OCI-LY3 (cell line): ENCODE measurements at regions not wholly inside any gene's neighbourhood (a gene's known extent, or its start where the extent isn't known, plus 50 kb on each side); places are given as distances from the start of the nearest gene placed in this dataset.

Source experiments
- H2AFZ ChIP-seq: fragments of 200-600, 300-600 bp; shearing (Covaris generic); 2 replicates; pipeline ENCODE4 v1.6.0; 2014; ENCODE audit warnings: antibody characterized with exemption, low read depth, low read length
- H3K27ac ChIP-seq: fragments of 200-600, 300-600 bp; sonication (generic); 2 replicates; pipeline ENCODE4 v1.5.1; 2014; ENCODE audit warnings: mild to moderate bottlenecking, low read length, moderate library complexity, mixed read lengths
- H3K27me3 ChIP-seq: fragments of 200-600, 300-600 bp; sonication (generic); 2 replicates; pipeline ENCODE4 v1.6.1; 2014; ENCODE audit warnings: low read depth, low read length, mixed read lengths
- H3K36me3 ChIP-seq: fragments of 200-600, 300-600 bp; sonication (generic); replicated peaks from 2 replicates; pipeline ENCODE3; 2014; ENCODE audit warnings: low read depth, low read length, mixed read lengths
- H3K4me1 ChIP-seq: fragments of 300-600, 200-600 bp; sonication (generic); 2 replicates; pipeline ENCODE4 v1.6.1; 2014; ENCODE audit warnings: low read length, mixed read lengths
- H3K4me2 ChIP-seq: fragments of 200-600, 300-600 bp; sonication (generic); 2 replicates; pipeline ENCODE4 v1.6.1; 2014; ENCODE audit warnings: low read length, mixed read lengths
- H3K4me3 ChIP-seq: fragments of 300-600, 200-600 bp; sonication (generic); 2 replicates; pipeline ENCODE4 v1.5.1; 2014; ENCODE audit warnings: antibody characterized with exemption, mild to moderate bottlenecking, low read length, moderate library complexity
- H3K79me2 ChIP-seq: fragments of 300-600, 200-600 bp; shearing (Covaris generic); 2 replicates; pipeline ENCODE4 v1.6.1; 2014; ENCODE audit warnings: mild to moderate bottlenecking, low read length, mixed read lengths
- H3K9ac ChIP-seq: fragments of 300-600, 200-600 bp; shearing (Covaris generic); 2 replicates; pipeline ENCODE4 v1.6.0; 2014; ENCODE audit warnings: mild to moderate bottlenecking, low read length, moderate library complexity
- H3K9me3 ChIP-seq: fragments of 200-600, 300-600 bp; shearing (Covaris generic); 2 replicates; pipeline ENCODE4 v1.6.1; 2014; ENCODE audit warnings: low read length, mixed read lengths; ENCODE audit not compliant: insufficient read depth
- H4K20me1 ChIP-seq: fragments of 200-600, 300-600 bp; sonication (generic); 2 replicates; pipeline ENCODE4 v1.6.1; 2016; ENCODE audit warnings: low read length, mixed read lengths; ENCODE audit not compliant: insufficient read depth
- CTCF ChIP-seq: fragments of 200-600, 300-600 bp; sonication (generic); IDR thresholded peaks from 2 replicates; pipeline ENCODE4 v1.5.1; 2014; ENCODE audit warnings: antibody characterized with exemption, low read length, low read depth
- EZH2phosphoT487 ChIP-seq: fragments of 200-600 bp; shearing (Covaris generic); IDR thresholded peaks from 2 replicates; pipeline ENCODE4 v1.6.1; 2018; ENCODE audit warnings: antibody characterized with exemption, mixed run types, low read depth

- H3K27ac ChIP-seq: no peak overlapping the region
- no peak for TF ChIP-seq CTCF
- TF ChIP-seq EZH2phosphoT487: no peak
- no peaks in the 10 kb centered on the region; the same call in 1 of the 2 replicates for H3K9me3 ChIP-seq
- no peak overlapping the region for H3K4me3 ChIP-seq
- no peaks in the 10 kb centered on the region for H3K36me3 ChIP-seq
- H2AFZ ChIP-seq: no peak overlapping the region
- H3K4me2 ChIP-seq: no peak overlapping the region
- H3K27me3 ChIP-seq: no peaks in the 10 kb centered on the region
- no peak overlapping the region for H3K9ac ChIP-seq
- H3K79me2 ChIP-seq: no peaks in the 10 kb centered on the region
- H3K4me1 ChIP-seq: no peaks in the 10 kb centered on the region
- no peaks in the 10 kb centered on the region for H4K20me1 ChIP-seq
Measured at GRCh38 chr13:111611651-111612050, 291.2 kb downstream of the TEX29 start.

- no peak overlapping the region for H3K27ac ChIP-seq
- no peak overlapping the region for H2AFZ ChIP-seq
- H3K27me3 ChIP-seq: no peaks in the 10 kb centered on the region
- TF ChIP-seq EZH2phosphoT487 (no peak), CTCF (no peak)
- H3K4me2 ChIP-seq: no peak overlapping the region
- no peaks in the 10 kb centered on the region for H3K36me3 ChIP-seq
- no peaks in the 10 kb centered on the region for H3K4me1 ChIP-seq
- H3K9ac ChIP-seq: no peak overlapping the region
- no peaks in the 10 kb centered on the region for H3K79me2 ChIP-seq
- H3K9me3 ChIP-seq: no peaks in the 10 kb centered on the region; the same call in 1 of the 2 replicates
- no peak overlapping the region for H3K4me3 ChIP-seq
- H4K20me1 ChIP-seq: no peaks in the 10 kb centered on the region
Measured at GRCh38 chr13:111612886-111613285, 292.4 kb downstream of the TEX29 start.

- no peaks in the 10 kb centered on the region for H3K9me3 ChIP-seq
- no peak overlapping the region for H2AFZ ChIP-seq
- no peak overlapping the region for H3K4me3 ChIP-seq
- H3K27ac ChIP-seq: no peak overlapping the region
- TF ChIP-seq EZH2phosphoT487 (no peak), CTCF (no peak)
- no peaks in the 10 kb centered on the region for H3K79me2 ChIP-seq
- no peaks in the 10 kb centered on the region for H4K20me1 ChIP-seq
- no peaks in the 10 kb centered on the region for H3K27me3 ChIP-seq
- no peak overlapping the region for H3K9ac ChIP-seq
- H3K4me1 ChIP-seq: no peaks in the 10 kb centered on the region
- no peak overlapping the region for H3K4me2 ChIP-seq
- no peaks in the 10 kb centered on the region for H3K36me3 ChIP-seq
Measured at GRCh38 chr13:111614009-111614408, 293.6 kb downstream of the TEX29 start.

- H3K9ac ChIP-seq: no peak overlapping the region
- no peak overlapping the region for H2AFZ ChIP-seq
- H4K20me1 ChIP-seq: no peaks in the 10 kb centered on the region
- no peaks in the 10 kb centered on the region for H3K27me3 ChIP-seq
- no peaks in the 10 kb centered on the region for H3K36me3 ChIP-seq
- H3K9me3 ChIP-seq: no peaks in the 10 kb centered on the region
- no peak overlapping the region for H3K4me3 ChIP-seq
- TF ChIP-seq EZH2phosphoT487: no peak
- no peak for TF ChIP-seq CTCF
- no peaks in the 10 kb centered on the region for H3K4me1 ChIP-seq
- no peak overlapping the region for H3K4me2 ChIP-seq
- H3K27ac ChIP-seq: no peak overlapping the region
- H3K79me2 ChIP-seq: no peaks in the 10 kb centered on the region
Measured at GRCh38 chr13:111614613-111615012, 294.2 kb downstream of the TEX29 start.
